Keratinocyte (primary cell): ENCODE measurements at regions not wholly inside any gene's neighbourhood (a gene's known extent, or its start where the extent isn't known, plus 50 kb on each side); places are given as distances from the start of the nearest gene placed in this dataset.

Source experiments
- CTCF ChIP-seq, 3 experiments: IDR thresholded peaks in 1 of 3; conservative IDR thresholded peaks in 1 of 3; optimal IDR thresholded peaks in 1 of 3; 2 replicates in 2 of 3; 3 replicates in 1 of 3; pipeline versions ENCODE3 to v1.5.1; 2011; ENCODE audit warnings: low read length in 3 of 3, mild to moderate bottlenecking in 3 of 3, moderate library complexity in 2 of 3, control low read depth in 1 of 3, inconsistent platforms in 1 of 3; ENCODE audit not compliant: insufficient read depth in 2 of 3; ENCODE audit errors: extremely low read depth in 1 of 3
- EZH2 ChIP-seq: IDR thresholded peaks from one replicate; pipeline ENCODE4 v1.6.1; 2012; ENCODE audit warnings: inconsistent platforms, mild to moderate bottlenecking, low read length, moderate library complexity

GRCh38 chr1:83762416-83762815, 236.5 kb downstream of the TTLL7 start:
- TF ChIP-seq EZH2: no peak
- TF ChIP-seq CTCF (optimal IDR thresholded peaks at IDR 0.05 in 1 of 3, IDR thresholded peaks at IDR 0.05 in 1 of 3, conservative IDR thresholded peaks at IDR 0.05 in 1 of 3; ENCODE audit: extremely low read depth in 1 of 3, insufficient read depth in 2 of 3, low read length in 3 of 3): no peak
